ENCODE measurements at regions not wholly inside any gene's neighbourhood (a gene's known extent, or its start where the extent isn't known, plus 50 kb on each side); places are given as distances from the start of the nearest gene placed in this dataset.

DNA sequence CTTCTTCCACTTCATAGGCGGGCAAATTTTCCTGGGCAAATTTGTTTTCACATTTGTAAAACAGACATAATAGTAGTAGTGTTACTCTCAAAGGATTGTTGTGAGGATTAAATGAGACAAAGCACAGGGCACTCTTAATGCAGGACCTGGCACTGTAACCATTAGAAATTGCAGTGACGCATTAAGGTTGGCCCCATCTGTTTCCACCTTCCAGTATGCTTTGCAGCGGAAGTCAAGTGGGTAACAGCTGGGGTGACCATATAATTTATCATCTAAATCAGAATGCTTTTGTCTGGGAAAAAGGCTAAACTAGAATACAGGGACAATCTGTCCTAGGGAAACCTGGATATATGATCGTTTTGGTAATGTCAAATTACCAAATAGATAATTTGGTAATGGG is 132.5 kb upstream of the CACHD1 start:
- TF ChIP-seq POLR2AphosphoS5 (IDR thresholded peaks at IDR 0.05; ENCODE audit: low read depth) (no peak), GABPA (IDR thresholded peaks at IDR 0.05; ENCODE audit: low read depth) (no peak), SPI1 (IDR thresholded peaks at IDR 0.05; ENCODE audit: borderline replicate concordance, low read depth) (no peak)
- TF ChIP-seq, protein P1, sequence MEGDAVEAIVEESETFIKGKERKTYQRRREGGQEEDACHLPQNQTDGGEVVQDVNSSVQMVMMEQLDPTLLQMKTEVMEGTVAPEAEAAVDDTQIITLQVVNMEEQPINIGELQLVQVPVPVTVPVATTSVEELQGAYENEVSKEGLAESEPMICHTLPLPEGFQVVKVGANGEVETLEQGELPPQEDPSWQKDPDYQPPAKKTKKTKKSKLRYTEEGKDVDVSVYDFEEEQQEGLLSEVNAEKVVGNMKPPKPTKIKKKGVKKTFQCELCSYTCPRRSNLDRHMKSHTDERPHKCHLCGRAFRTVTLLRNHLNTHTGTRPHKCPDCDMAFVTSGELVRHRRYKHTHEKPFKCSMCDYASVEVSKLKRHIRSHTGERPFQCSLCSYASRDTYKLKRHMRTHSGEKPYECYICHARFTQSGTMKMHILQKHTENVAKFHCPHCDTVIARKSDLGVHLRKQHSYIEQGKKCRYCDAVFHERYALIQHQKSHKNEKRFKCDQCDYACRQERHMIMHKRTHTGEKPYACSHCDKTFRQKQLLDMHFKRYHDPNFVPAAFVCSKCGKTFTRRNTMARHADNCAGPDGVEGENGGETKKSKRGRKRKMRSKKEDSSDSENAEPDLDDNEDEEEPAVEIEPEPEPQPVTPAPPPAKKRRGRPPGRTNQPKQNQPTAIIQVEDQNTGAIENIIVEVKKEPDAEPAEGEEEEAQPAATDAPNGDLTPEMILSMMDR (IDR thresholded peaks at IDR 0.05; ENCODE audit: insufficient read depth, low read length) = no peak
- TF ChIP-seq, protein P2, sequence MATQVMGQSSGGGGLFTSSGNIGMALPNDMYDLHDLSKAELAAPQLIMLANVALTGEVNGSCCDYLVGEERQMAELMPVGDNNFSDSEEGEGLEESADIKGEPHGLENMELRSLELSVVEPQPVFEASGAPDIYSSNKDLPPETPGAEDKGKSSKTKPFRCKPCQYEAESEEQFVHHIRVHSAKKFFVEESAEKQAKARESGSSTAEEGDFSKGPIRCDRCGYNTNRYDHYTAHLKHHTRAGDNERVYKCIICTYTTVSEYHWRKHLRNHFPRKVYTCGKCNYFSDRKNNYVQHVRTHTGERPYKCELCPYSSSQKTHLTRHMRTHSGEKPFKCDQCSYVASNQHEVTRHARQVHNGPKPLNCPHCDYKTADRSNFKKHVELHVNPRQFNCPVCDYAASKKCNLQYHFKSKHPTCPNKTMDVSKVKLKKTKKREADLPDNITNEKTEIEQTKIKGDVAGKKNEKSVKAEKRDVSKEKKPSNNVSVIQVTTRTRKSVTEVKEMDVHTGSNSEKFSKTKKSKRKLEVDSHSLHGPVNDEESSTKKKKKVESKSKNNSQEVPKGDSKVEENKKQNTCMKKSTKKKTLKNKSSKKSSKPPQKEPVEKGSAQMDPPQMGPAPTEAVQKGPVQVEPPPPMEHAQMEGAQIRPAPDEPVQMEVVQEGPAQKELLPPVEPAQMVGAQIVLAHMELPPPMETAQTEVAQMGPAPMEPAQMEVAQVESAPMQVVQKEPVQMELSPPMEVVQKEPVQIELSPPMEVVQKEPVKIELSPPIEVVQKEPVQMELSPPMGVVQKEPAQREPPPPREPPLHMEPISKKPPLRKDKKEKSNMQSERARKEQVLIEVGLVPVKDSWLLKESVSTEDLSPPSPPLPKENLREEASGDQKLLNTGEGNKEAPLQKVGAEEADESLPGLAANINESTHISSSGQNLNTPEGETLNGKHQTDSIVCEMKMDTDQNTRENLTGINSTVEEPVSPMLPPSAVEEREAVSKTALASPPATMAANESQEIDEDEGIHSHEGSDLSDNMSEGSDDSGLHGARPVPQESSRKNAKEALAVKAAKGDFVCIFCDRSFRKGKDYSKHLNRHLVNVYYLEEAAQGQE (IDR thresholded peaks at IDR 0.05; ENCODE audit: insufficient replicate concordance, low read depth) = no peak
